Liver (tissue), 1 donor: ENCODE measurements at regions not wholly inside any gene's neighbourhood (a gene's known extent, or its start where the extent isn't known, plus 50 kb on each side); places are given as distances from the start of the nearest gene placed in this dataset.

Experiments used
- FOXA1 ChIP-seq: IDR thresholded peaks from 2 replicates; pipeline ENCODE4 v1.6.1; 2016; ENCODE audit warnings: antibody characterized with exemption
- YY1 ChIP-seq: IDR thresholded peaks from 2 replicates; pipeline ENCODE4 v1.6.1; 2016; ENCODE audit warnings: antibody characterized with exemption, mild to moderate bottlenecking
- TF ChIP-seq, protein P1 (sequence below): IDR thresholded peaks from 2 replicates; pipeline ENCODE4 v1.6.1; 2016; ENCODE audit warnings: antibody characterized with exemption

- TF ChIP-seq, protein P1, sequence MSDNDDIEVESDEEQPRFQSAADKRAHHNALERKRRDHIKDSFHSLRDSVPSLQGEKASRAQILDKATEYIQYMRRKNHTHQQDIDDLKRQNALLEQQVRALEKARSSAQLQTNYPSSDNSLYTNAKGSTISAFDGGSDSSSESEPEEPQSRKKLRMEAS = no peak
- TF ChIP-seq FOXA1 (no peak), YY1 (no peak)
These were observed 217.2 kb upstream of the ARSJ start for GRCh38 chr4:114196606-114197005.
